H1 (cell line): ENCODE measurements at regions not wholly inside any gene's neighbourhood (a gene's known extent, or its start where the extent isn't known, plus 50 kb on each side); places are given as distances from the start of the nearest gene placed in this dataset.
A peak's percentile ranks its signal among the peaks of the same experiment; 100 is the strongest.

Experiments
- CTCF ChIA-PET: fragments of 300-600 bp; sonication (Branson Sonifier 250); formaldehyde crosslinking; loops from one replicate; lab custom pipeline; 2021; ENCODE audit not compliant: partially characterized antibody; lab: Charles Lee
- POLR2A ChIA-PET: fragments of 300-600 bp; sonication (Branson Sonifier 250); formaldehyde crosslinking; loops from one replicate; lab custom pipeline; 2021; ENCODE audit warnings: inconsistent platforms; ENCODE audit not compliant: partially characterized antibody; lab: Charles Lee
- DNase-seq, 2 experiments: peaks; one replicate each; pipeline versions ENCODE4 v3.0.0 to v3.0.0-alpha.2; 2010 to 2022; ENCODE audit warnings: low spot score in 2 of 2, low read depth in 1 of 2, mixed read lengths in 1 of 2
- FAIRE-seq: peaks from 2 replicates; lab custom pipeline; 2011; peaks lifted over from hg19 to GRCh38; lab: Jason Lieb, UNC
- H2AFZ ChIP-seq: 2 replicates; pipeline ENCODE4 v1.8.1; 2012; ENCODE audit warnings: low read length, inconsistent platforms
- H2AK5ac ChIP-seq: 2 replicates; pipeline ENCODE4 v1.6.1; 2013; ENCODE audit warnings: low read depth, low read length
- H2BK120ac ChIP-seq: replicated peaks from 2 replicates; pipeline ENCODE3; 2013; ENCODE audit warnings: low read depth, low read length, inconsistent platforms
- H2BK12ac ChIP-seq: 2 replicates; pipeline ENCODE4 v1.6.1; 2013; ENCODE audit warnings: low read depth, low read length
- H2BK15ac ChIP-seq: 2 replicates; pipeline ENCODE4 v1.6.1; 2013; ENCODE audit warnings: low read length
- H2BK20ac ChIP-seq: 2 replicates; pipeline ENCODE4 v1.6.1; 2013; ENCODE audit warnings: low read length
- H2BK5ac ChIP-seq: 2 replicates; pipeline ENCODE4 v1.6.1; 2013; ENCODE audit warnings: low read depth, low read length
- H3K14ac ChIP-seq: 2 replicates; pipeline ENCODE4 v1.6.1; 2013; ENCODE audit warnings: inconsistent platforms; ENCODE audit not compliant: insufficient read length
- H3K18ac ChIP-seq: 2 replicates; pipeline ENCODE4 v1.6.1; 2013; ENCODE audit warnings: low read length; ENCODE audit errors: extremely low read depth
- H3K23ac ChIP-seq: 2 replicates; pipeline ENCODE4 v1.6.1; 2013; ENCODE audit warnings: inconsistent platforms; ENCODE audit not compliant: insufficient read length
- H3K23me2 ChIP-seq: 2 replicates; pipeline ENCODE4 v1.6.1; 2013; ENCODE audit warnings: low read depth, low read length
- H3K27ac ChIP-seq: 2 replicates; pipeline ENCODE4 v1.6.1; 2011; ENCODE audit warnings: low read depth, low read length, inconsistent platforms
- H3K27me3 ChIP-seq, 4 experiments: replicated peaks in 1 of 4; 1 replicate in 1 of 4; 2 replicates in 3 of 4; pipeline versions ENCODE4 v1.6.1 to v1.8.1; 2011 to 2013; ENCODE audit warnings: low read length in 3 of 4, mild to moderate bottlenecking in 3 of 4, inconsistent platforms in 2 of 4, mixed read lengths in 2 of 4, moderate library complexity in 1 of 4; ENCODE audit not compliant: control insufficient read depth in 3 of 4, insufficient read depth in 3 of 4; ENCODE audit errors: extremely low read depth in 1 of 4
- H3K36me3 ChIP-seq, 4 experiments: 2 replicates each; pipeline versions ENCODE4 v1.6.1 to v1.8.1; 2011 to 2013; ENCODE audit warnings: mild to moderate bottlenecking in 4 of 4, low read length in 3 of 4, moderate library complexity in 2 of 4, control low read depth in 1 of 4, inconsistent platforms in 1 of 4; ENCODE audit not compliant: insufficient read depth in 4 of 4, control insufficient read depth in 2 of 4
- H3K4ac ChIP-seq: replicated peaks from 2 replicates; pipeline ENCODE3; 2013; ENCODE audit warnings: low read length, low read depth, mixed read lengths, inconsistent platforms; ENCODE audit not compliant: insufficient read length
- H3K4me1 ChIP-seq, 4 experiments: replicated peaks in 1 of 4; 1 replicate in 1 of 4; 2 replicates in 3 of 4; pipeline versions ENCODE4 v1.6.1 to v1.8.1; 2011 to 2013; ENCODE audit warnings: low read length in 3 of 4, inconsistent platforms in 2 of 4, mixed read lengths in 1 of 4; ENCODE audit not compliant: insufficient read depth in 4 of 4, control insufficient read depth in 3 of 4
- H3K4me2 ChIP-seq, 2 experiments: 2 replicates each; pipeline versions ENCODE4 v1.6.1 to v1.8.1; 2011 to 2013; ENCODE audit warnings: low read depth in 2 of 2, low read length in 2 of 2, control low read depth in 1 of 2, inconsistent platforms in 1 of 2, mild to moderate bottlenecking in 1 of 2; ENCODE audit not compliant: insufficient read depth in 1 of 2
- H3K4me3 ChIP-seq, 4 experiments: fragments of 200-600, 300-600 bp in 1 of 4; sonication (generic), shearing (Covaris generic), sonication (Bioruptor Twin) in 1 of 4; 2 replicates each; pipeline versions ENCODE4 v1.5.1 to v1.8.1; 2011 to 2016; ENCODE audit warnings: low read length in 4 of 4, low read depth in 3 of 4, control low read depth in 2 of 4, inconsistent platforms in 2 of 4, mild to moderate bottlenecking in 2 of 4, mixed read lengths in 1 of 4, moderate library complexity in 1 of 4; ENCODE audit not compliant: insufficient read depth in 2 of 4; ENCODE audit errors: extremely low read depth in 1 of 4
- H3K56ac ChIP-seq: replicated peaks from 2 replicates; pipeline ENCODE3; 2013; ENCODE audit warnings: low read depth, mild to moderate bottlenecking, mixed read lengths, low read length, inconsistent platforms; ENCODE audit not compliant: insufficient read length
- H3K79me1 ChIP-seq: 2 replicates; pipeline ENCODE4 v1.6.1; 2013; ENCODE audit warnings: low read depth, low read length, control low read depth
- H3K79me2 ChIP-seq, 2 experiments: 2 replicates each; pipeline versions ENCODE4 v1.6.1 to v1.8.1; 2012 to 2013; ENCODE audit warnings: low read length in 2 of 2, mild to moderate bottlenecking in 2 of 2, inconsistent platforms in 1 of 2; ENCODE audit not compliant: insufficient read depth in 2 of 2, control insufficient read depth in 1 of 2
- H3K9ac ChIP-seq, 4 experiments: replicated peaks in 1 of 4; 1 replicate in 1 of 4; 2 replicates in 3 of 4; pipeline versions ENCODE4 v1.6.1 to v1.8.1; 2011 to 2013; ENCODE audit warnings: low read depth in 3 of 4, low read length in 3 of 4, control low read depth in 2 of 4, mild to moderate bottlenecking in 2 of 4, moderate library complexity in 2 of 4, inconsistent platforms in 1 of 4; ENCODE audit errors: extremely low read depth in 1 of 4
- H3K9me3 ChIP-seq, 2 experiments: 2 replicates each; pipeline versions ENCODE4 v1.6.1 to v1.8.1; 2012 to 2013; ENCODE audit warnings: mild to moderate bottlenecking in 2 of 2, moderate library complexity in 2 of 2, control low read depth in 1 of 2, inconsistent platforms in 1 of 2, low read depth in 1 of 2, low read length in 1 of 2, mixed read lengths in 1 of 2; ENCODE audit not compliant: insufficient read depth in 2 of 2
- H4K20me1 ChIP-seq, 2 experiments: replicated peaks in 1 of 2; 2 replicates each; pipeline versions ENCODE3 to v1.8.1; 2011 to 2013; ENCODE audit warnings: inconsistent platforms in 2 of 2, low read length in 2 of 2, mild to moderate bottlenecking in 1 of 2; ENCODE audit not compliant: insufficient read depth in 2 of 2, control insufficient read depth in 1 of 2
- H4K5ac ChIP-seq: 2 replicates; pipeline ENCODE4 v1.6.1; 2013; ENCODE audit warnings: low read length, low read depth, mixed read lengths, inconsistent platforms; ENCODE audit not compliant: insufficient read length
- H4K8ac ChIP-seq: 2 replicates; pipeline ENCODE4 v1.8.0; 2013; ENCODE audit warnings: mild to moderate bottlenecking, moderate library complexity, low read length, inconsistent platforms; ENCODE audit not compliant: insufficient read depth; ENCODE audit errors: extremely low read depth
- H4K91ac ChIP-seq: replicated peaks from 2 replicates; pipeline ENCODE3; 2013; ENCODE audit warnings: low read length, mixed read lengths, inconsistent platforms; ENCODE audit not compliant: insufficient read length
- EZH2 ChIP-seq: fragments of 200-600 bp; sonication (generic); IDR thresholded peaks from 2 replicates; pipeline ENCODE4 v1.7.1; 2012; ENCODE audit warnings: low read depth, mild to moderate bottlenecking, moderate library complexity, low read length, inconsistent platforms; ENCODE audit not compliant: severe bottlenecking
- FOSL1 ChIP-seq: IDR thresholded peaks from 2 replicates; pipeline ENCODE4 v1.6.1; 2011; ENCODE audit warnings: mild to moderate bottlenecking, low read depth, low read length, moderate library complexity; ENCODE audit not compliant: insufficient read depth
- POLR2AphosphoS5 ChIP-seq: IDR thresholded peaks from 2 replicates; pipeline ENCODE4 v1.6.1; 2011; ENCODE audit warnings: low read depth, low read length
- RFX5 ChIP-seq: IDR thresholded peaks from 2 replicates; pipeline ENCODE4 v1.6.1; 2011; ENCODE audit warnings: low read depth, low read length, improper control_type of control experiment, borderline replicate concordance
- RNF2 ChIP-seq: fragments of 200-900, 300-1000 bp; sonication (generic); IDR thresholded peaks from 2 replicates; pipeline ENCODE4 v1.7.1; 2016; ENCODE audit warnings: borderline replicate concordance, low read depth, mild to moderate bottlenecking, antibody characterized with exemption, low read length; ENCODE audit not compliant: poor library complexity, severe bottlenecking; ENCODE audit errors: missing control alignments
- SIRT6 ChIP-seq: IDR thresholded peaks from one replicate; pipeline ENCODE4 v1.7.1; 2012; ENCODE audit warnings: low read length, inconsistent platforms
- SP2 ChIP-seq: IDR thresholded peaks from 2 replicates; pipeline ENCODE4 v1.6.1; 2012; ENCODE audit warnings: mild to moderate bottlenecking, low read length, inconsistent platforms
- SP4 ChIP-seq: IDR thresholded peaks from 2 replicates; pipeline ENCODE4 v1.6.1; 2012; ENCODE audit warnings: low read length, inconsistent platforms
- TBP ChIP-seq: IDR thresholded peaks from 2 replicates; pipeline ENCODE4 v1.6.1; 2011; ENCODE audit warnings: low read depth, low read length, improper control_type of control experiment
- TEAD4 ChIP-seq: IDR thresholded peaks from 2 replicates; pipeline ENCODE4 v1.6.1; 2012; ENCODE audit warnings: low read depth, low read length, inconsistent platforms, mixed read lengths
- WGBS, 2 experiments: shearing (Covaris generic) in 1 of 2; methylation state at CpG; one replicate each; pipeline versions ENCODE4 v1.1.6 to v1.1.7; 2013 to 2015; ENCODE audit warnings: low lambda C conversion rate in 2 of 2, mixed read lengths in 2 of 2, inconsistent platforms in 1 of 2, low coverage in 1 of 2, missing lambda C conversion rate in 1 of 2; ENCODE audit not compliant: insufficient replicate concordance in 2 of 2, insufficient coverage in 1 of 2, insufficient read length in 1 of 2; ENCODE audit errors: extremely low coverage in 1 of 2, missing lambda C conversion rate in 1 of 2; 5-methylcytosine and 5-hydroxymethylcytosine counted together
- TF ChIP-seq, protein P1 (sequence below): IDR thresholded peaks from 2 replicates; pipeline ENCODE4 v1.6.1; 2012; ENCODE audit warnings: low read length, inconsistent platforms

DNA sequence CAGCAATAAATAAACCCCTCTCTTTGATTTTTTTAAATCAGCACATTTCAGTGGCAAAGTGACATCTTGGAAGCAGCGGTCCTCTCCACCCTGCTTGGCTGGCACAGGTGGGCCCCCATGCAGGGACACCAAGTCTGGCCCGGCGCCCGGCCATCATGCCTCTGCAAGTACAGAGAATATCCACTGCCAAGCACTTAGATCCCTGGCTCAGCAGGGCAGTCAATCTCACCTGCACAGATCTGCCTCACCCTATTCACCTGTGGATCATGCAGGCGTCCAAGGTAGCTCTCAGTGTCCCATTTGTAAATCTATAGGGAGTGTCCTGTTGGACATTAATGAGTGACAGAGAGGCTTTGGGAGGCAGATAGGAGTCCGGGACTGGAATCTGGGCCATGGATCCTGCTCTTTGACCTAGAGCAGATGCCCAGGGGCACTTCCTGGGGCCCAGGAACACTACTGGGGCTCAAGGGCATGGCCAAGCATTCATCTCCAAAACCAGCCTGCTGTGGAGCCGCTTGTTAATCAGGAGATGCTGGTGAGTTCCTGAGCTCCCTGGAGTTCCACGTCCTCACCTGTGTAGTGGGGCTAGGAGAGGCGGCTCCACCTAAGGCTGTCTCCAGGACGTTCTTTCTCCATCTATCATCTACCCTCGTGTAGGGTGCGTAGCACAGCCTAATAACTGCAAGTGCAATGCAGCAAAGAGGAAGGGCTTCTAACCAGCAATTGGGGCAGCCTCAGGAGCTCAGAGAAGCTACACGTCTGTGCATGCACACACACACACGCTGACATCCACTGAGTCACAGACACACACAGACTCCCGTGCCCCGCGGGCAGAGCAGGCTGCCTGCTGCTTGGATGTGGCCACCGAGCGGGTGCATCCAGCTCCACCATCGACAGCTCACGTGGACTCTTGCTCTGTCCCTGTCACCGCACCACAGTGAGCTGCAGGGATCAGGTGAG lies 123.6 kb downstream of the OAT start:
- Histone ChIP-seq H4K8ac (no peak overlapping the region), H3K79me1 (no peaks in the 10 kb centered on the region), H2BK5ac (no peak overlapping the region), H4K20me1 (no peaks in the 10 kb centered on the region), H3K27ac (no peak overlapping the region), H3K27me3 (no peaks in the 10 kb centered on the region), H3K9ac (no peak overlapping the region), H3K18ac (no peak overlapping the region), H2AFZ (no peak overlapping the region), H2BK15ac (no peak overlapping the region), H2AK5ac (no peak overlapping the region), H4K91ac (no peak overlapping the region), H3K4me1 (no peaks in the 10 kb centered on the region; a peak in 1 of 7 replicates), H3K56ac (no peak overlapping the region), H2BK120ac (no peak overlapping the region), H3K4ac (no peak overlapping the region), H3K4me3 (no peak overlapping the region), H3K23me2 (no peaks in the 10 kb centered on the region), H3K36me3 (no peaks in the 10 kb centered on the region), H2BK12ac (peak overlapping the region; percentile 39; the same call in 1 of the 2 replicates), H3K4me2 (no peak overlapping the region), H2BK20ac (no peak overlapping the region), H3K9me3 (peaks cover under 1 to 5% of the 10 kb centered on the region in 2 experiments; a peak in 2 of 4 replicates), H3K23ac (no peak overlapping the region), H3K79me2 (no peaks in the 10 kb centered on the region), H4K5ac (no peak overlapping the region), H3K14ac (no peak overlapping the region)
- FAIRE-seq, result no peak
- ChIA-PET CTCF (interaction anchor here (0.6 to 4.4 kb wide), 15 partner anchors 10 to 299 kb away, joined by 3 to 23 read pairs (median 5); no protein-coding TSS in a partner anchor), POLR2A (no interaction called here)
- DNase-seq, result no peak
- WGBS, 2 experiments, result 90% methylated on average over 22 of the region's 22 CpGs; no CpG with 5 or more reads in 1 of the 2 experiments
- TF ChIP-seq, protein P1, sequence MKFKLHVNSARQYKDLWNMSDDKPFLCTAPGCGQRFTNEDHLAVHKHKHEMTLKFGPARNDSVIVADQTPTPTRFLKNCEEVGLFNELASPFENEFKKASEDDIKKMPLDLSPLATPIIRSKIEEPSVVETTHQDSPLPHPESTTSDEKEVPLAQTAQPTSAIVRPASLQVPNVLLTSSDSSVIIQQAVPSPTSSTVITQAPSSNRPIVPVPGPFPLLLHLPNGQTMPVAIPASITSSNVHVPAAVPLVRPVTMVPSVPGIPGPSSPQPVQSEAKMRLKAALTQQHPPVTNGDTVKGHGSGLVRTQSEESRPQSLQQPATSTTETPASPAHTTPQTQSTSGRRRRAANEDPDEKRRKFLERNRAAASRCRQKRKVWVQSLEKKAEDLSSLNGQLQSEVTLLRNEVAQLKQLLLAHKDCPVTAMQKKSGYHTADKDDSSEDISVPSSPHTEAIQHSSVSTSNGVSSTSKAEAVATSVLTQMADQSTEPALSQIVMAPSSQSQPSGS, result no peak
- no peak for TF ChIP-seq SIRT6
- TF ChIP-seq TBP, result no peak
- TF ChIP-seq SP2, result no peak
- no peak for TF ChIP-seq POLR2AphosphoS5
- TF ChIP-seq RNF2, result no peak
- TF ChIP-seq SP4, result no peak
- TF ChIP-seq TEAD4, result no peak
- TF ChIP-seq FOSL1, result no peak
- TF ChIP-seq RFX5, result no peak
- TF ChIP-seq EZH2, result no peak
